ENCODE measurements at regions not wholly inside any gene's neighbourhood (a gene's known extent, or its start where the extent isn't known, plus 50 kb on each side); places are given as distances from the start of the nearest gene placed in this dataset.

DNA sequence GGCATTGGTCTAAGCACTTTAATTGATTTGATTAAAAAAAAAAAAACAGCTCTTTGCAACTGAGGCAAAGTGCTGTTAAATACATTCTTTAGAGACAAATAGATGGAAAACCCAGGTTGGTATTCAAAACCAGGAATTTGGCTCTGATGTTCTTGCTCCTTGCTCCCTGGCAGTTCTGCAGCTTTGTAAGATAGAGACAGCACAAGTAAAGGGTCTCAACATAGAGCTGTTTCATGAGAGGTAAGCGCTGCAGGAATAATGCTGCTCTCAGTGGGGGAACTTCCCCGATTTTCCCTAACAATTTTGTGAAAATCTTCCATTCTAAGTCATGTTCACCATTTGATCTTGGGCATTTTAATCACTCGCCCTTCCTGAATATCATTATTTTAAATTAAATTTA lies 479.5 kb upstream of the HS3ST1 start:
- TF ChIP-seq, protein P1, sequence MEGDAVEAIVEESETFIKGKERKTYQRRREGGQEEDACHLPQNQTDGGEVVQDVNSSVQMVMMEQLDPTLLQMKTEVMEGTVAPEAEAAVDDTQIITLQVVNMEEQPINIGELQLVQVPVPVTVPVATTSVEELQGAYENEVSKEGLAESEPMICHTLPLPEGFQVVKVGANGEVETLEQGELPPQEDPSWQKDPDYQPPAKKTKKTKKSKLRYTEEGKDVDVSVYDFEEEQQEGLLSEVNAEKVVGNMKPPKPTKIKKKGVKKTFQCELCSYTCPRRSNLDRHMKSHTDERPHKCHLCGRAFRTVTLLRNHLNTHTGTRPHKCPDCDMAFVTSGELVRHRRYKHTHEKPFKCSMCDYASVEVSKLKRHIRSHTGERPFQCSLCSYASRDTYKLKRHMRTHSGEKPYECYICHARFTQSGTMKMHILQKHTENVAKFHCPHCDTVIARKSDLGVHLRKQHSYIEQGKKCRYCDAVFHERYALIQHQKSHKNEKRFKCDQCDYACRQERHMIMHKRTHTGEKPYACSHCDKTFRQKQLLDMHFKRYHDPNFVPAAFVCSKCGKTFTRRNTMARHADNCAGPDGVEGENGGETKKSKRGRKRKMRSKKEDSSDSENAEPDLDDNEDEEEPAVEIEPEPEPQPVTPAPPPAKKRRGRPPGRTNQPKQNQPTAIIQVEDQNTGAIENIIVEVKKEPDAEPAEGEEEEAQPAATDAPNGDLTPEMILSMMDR (IDR thresholded peaks at IDR 0.05; ENCODE audit: low read length): no peak
- TF ChIP-seq EZH2 (optimal IDR thresholded peaks at IDR 0.05; ENCODE audit: low read depth, low read length): no peak
